ENCODE measurements at regions not wholly inside any gene's neighbourhood (a gene's known extent, or its start where the extent isn't known, plus 50 kb on each side); places are given as distances from the start of the nearest gene placed in this dataset.

DNA sequence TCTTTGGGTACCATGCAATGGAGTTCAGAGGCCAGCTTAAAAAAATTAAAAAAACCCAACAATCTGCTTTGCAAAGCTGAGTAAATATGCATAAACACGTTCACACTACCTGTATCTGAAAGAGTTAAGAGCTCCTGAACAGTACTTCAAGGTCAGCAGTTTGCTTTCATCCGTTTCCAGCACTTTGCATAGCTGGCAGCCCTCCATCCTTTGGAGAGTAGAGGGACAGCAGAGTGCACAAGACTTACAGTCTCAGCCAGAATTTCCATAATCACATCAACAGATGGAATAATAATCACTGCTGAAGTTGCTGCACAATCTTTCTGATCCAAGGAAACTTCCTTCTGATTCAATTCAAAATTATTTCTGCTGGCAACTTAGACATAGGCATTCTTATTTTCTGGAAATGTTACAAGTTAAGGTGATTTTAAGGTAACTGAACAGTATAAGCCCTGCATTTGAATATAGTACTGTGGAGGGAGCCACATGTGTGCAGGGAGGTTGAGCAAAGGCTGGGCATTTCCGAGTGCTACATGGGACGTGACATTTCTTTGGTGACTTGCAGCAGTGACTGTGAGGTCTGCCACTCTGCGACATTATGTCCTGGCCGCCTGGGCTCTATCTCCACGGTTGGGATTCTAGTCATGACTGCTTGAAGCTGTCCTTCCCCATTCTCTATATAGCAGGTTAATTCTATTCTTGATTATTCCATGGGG, 73.5 kb upstream of the EMCN start:
- Mint-ChIP-seq H3K36me3 (ENCODE audit: low read depth) (no peaks in the 10 kb centered on the region), H3K27me3 (ENCODE audit: insufficient read depth) (no peaks in the 10 kb centered on the region), H3K9me3 (no peaks in the 10 kb centered on the region), H3K27ac (no peak overlapping the region), H3K4me1 (ENCODE audit: low read depth) (no peaks in the 10 kb centered on the region), H3K4me3 (no peak overlapping the region)
- intact Hi-C loops (cut with micrococcal nuclease) = no loop called here
- DNase-seq (ENCODE audit: low spot score) = no peak

DNA sequence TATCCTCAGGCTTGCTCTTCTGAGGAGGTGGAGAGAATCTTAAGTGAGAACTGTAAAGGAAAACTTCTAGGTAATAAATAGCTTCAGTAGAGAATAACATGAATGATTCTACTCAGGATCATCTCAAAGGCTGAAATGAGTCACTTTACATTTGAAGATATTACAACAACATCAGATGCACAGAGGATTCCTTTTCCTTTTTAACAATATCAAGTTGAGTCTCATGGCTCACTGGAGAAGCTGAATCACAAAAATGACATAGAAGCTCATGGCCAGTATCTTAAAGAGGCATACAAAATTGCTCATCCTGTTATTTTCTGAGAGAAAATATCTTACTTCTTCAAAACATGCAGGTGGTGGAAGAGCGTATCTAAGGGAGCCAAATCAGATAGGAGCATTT, 72.5 kb upstream of the EMCN start:
- no peaks in the 10 kb centered on the region for H3K36me3 Mint-ChIP-seq (ENCODE audit: low read depth)
- H3K9me3 Mint-ChIP-seq = no peaks in the 10 kb centered on the region
- no peaks in the 10 kb centered on the region for H3K4me1 Mint-ChIP-seq (ENCODE audit: low read depth)
- intact Hi-C loops (cut with micrococcal nuclease) = no loop called here
- no peak overlapping the region for H3K27ac Mint-ChIP-seq
- no peak overlapping the region for H3K4me3 Mint-ChIP-seq
- H3K27me3 Mint-ChIP-seq (ENCODE audit: insufficient read depth) = no peaks in the 10 kb centered on the region
- DNase-seq (ENCODE audit: low spot score) = no peak

DNA sequence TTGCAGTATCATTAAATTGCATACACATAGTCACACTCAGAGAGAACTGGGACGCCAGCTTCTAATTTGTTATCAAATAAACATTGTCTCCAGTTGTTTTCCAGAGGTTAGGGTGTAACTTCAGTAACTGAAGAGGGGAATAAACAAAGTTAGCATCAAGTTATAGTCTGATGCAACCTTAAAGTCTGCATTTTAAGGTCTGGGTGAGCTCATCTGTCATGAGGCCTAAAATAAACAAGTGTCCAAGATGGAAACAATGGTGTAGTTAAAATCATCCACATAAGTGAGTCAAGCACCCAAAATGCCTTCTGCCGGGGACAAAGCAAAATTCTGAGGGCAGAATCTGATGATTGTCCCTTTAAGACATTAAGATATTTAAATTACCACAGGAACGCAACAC, 70.3 kb upstream of the EMCN start:
- intact Hi-C loops (cut with micrococcal nuclease) = no loop called here
- no peaks in the 10 kb centered on the region for H3K4me1 Mint-ChIP-seq (ENCODE audit: low read depth)

DNA sequence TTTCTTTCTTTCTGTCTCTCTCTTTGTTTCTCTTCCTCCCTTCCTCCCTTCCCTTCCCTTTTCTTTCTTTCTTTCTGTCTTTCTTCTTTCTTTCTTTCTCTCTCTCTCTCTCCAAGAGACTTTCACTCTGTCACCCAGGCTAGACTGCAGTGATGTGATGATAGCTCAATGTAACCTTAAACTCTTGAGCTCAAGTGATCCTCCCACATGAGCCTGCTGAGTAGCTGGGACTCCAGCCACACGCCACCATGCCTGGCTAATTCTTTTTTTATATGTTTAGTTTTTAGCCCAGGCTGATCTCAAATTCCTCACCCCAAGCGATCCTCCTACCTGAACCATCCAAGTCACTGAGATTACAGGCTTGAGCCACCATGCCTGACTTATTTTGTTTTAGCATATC, 64.3 kb upstream of the EMCN start:
- Mint-ChIP-seq H3K4me1 (ENCODE audit: low read depth) (no peaks in the 10 kb centered on the region), H3K4me3 (no peak overlapping the region), H3K27ac (no peak overlapping the region), H3K9me3 (peaks cover 2% of the 10 kb centered on the region), H3K36me3 (ENCODE audit: low read depth) (no peaks in the 10 kb centered on the region), H3K27me3 (ENCODE audit: insufficient read depth) (peaks cover 7% of the 10 kb centered on the region)
- intact Hi-C loops (cut with micrococcal nuclease) = no loop called here
- DNase-seq (ENCODE audit: low spot score) = no peak

More for the DNA sequence above, 70.3 kb upstream of the EMCN start:
- H3K9me3 Mint-ChIP-seq = no peaks in the 10 kb centered on the region
- H3K36me3 Mint-ChIP-seq (ENCODE audit: low read depth) = no peaks in the 10 kb centered on the region
- DNase-seq (ENCODE audit: low spot score) = no peak
- H3K4me3 Mint-ChIP-seq = no peak overlapping the region
- H3K27ac Mint-ChIP-seq = no peak overlapping the region
- H3K27me3 Mint-ChIP-seq (ENCODE audit: insufficient read depth) = peaks cover 2% of the 10 kb centered on the region

DNA sequence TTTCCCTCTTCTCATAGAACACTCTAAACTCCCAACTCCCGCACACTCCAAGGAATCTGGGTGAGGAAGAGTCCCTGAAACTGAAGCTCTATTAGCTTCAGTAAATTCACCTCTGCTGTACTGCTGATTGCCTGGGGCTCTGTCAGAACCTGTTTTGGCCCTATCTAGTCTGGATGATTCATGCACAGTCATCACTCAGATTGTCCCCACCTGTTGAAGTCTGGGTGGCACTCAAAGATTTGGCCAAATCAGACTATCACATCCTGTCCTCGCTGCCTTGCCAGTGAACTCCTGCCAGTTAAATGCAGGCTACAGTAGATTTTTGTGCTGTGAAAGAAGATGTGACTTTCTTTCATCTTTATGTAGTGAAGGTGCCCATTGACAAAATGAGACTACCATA, 63.5 kb upstream of the EMCN start:
- no peak for DNase-seq (ENCODE audit: low spot score)
- Mint-ChIP-seq H3K27me3 (ENCODE audit: insufficient read depth) (peaks cover 8% of the 10 kb centered on the region), H3K4me1 (ENCODE audit: low read depth) (no peaks in the 10 kb centered on the region), H3K27ac (no peak overlapping the region), H3K4me3 (no peak overlapping the region), H3K36me3 (ENCODE audit: low read depth) (no peaks in the 10 kb centered on the region), H3K9me3 (peaks cover 2% of the 10 kb centered on the region)
- intact Hi-C loops (cut with micrococcal nuclease) = no loop called here

DNA sequence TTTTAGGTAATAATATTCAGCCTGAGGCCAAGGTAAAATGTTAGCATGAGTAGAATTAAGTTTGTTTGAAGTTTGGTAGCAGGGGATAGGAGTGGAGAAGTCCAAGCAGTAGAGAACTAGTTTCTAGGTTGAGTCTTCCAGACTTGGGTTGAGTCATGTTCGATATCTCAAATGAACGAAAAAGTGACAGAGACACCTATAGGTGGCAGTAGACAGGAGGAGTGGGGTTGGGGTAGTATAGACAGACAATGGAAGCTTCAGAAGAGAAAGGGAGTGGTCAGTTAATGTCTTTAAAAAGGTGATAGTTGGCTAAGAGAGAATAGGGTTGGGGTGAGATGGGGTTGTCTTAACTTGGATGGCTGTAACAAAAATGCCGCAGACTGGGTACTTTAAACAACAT, 58.7 kb upstream of the EMCN start:
- Mint-ChIP-seq H3K4me1 (ENCODE audit: low read depth) (no peaks in the 10 kb centered on the region), H3K4me3 (no peak overlapping the region), H3K27me3 (ENCODE audit: insufficient read depth) (peaks cover 7% of the 10 kb centered on the region), H3K9me3 (peaks cover 2% of the 10 kb centered on the region), H3K27ac (no peak overlapping the region), H3K36me3 (ENCODE audit: low read depth) (no peaks in the 10 kb centered on the region)
- intact Hi-C loops (cut with micrococcal nuclease) = no loop called here
- DNase-seq (ENCODE audit: low spot score) = no peak

DNA sequence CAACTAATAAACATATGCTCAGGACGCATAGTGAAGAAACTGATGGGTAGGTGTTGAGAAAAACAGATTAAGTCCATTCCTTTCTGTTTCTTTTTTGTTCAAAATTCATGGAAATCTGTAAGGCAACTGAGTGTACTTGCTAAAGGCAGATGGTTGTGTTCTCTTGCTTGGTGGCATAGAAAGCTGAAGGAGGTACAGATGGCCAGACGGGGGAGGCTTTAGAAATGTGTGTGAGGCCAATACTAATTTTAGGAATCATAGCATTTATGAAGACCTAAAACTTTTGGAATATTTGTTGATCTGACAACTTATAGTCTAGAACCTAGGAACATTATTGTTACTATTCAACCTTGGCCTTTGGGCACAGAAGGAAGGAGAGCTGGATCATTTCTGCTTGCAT, 56.8 kb upstream of the EMCN start:
- H3K27ac Mint-ChIP-seq = no peak overlapping the region
- H3K4me3 Mint-ChIP-seq = no peak overlapping the region
- intact Hi-C loops (cut with micrococcal nuclease) = no loop called here
- peaks cover 2% of the 10 kb centered on the region for H3K9me3 Mint-ChIP-seq
- DNase-seq (ENCODE audit: low spot score) = no peak
- no peaks in the 10 kb centered on the region for H3K4me1 Mint-ChIP-seq (ENCODE audit: low read depth)
- no peaks in the 10 kb centered on the region for H3K36me3 Mint-ChIP-seq (ENCODE audit: low read depth)
- H3K27me3 Mint-ChIP-seq (ENCODE audit: insufficient read depth) = peaks cover 7% of the 10 kb centered on the region

DNA sequence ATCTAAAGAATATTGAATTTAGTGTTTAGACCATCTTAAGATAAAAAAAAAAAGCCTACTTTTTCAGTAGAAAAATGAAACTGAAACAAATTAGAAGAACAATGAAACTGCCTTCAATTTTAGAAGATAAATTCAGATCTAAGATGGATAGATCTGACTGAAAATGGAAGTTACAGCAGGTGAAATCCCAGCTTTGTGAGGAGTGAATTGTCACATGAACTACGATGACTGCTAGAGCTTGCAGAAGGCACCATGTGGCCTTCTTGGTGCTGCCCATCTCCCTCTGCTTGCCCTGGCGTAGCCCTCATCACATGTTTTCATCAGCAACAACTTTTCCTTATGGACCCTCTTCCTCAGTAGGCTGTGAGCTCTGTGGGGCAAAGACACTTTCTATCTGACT, 51.4 kb upstream of the EMCN start:
- intact Hi-C loops (cut with micrococcal nuclease) = loop anchor here (5.0 to 10.0 kb wide), 2 partner anchors 474 to 778 kb away; partner anchors contain the start of gene PPP3CA
- peaks cover 2% of the 10 kb centered on the region for H3K27me3 Mint-ChIP-seq (ENCODE audit: insufficient read depth)
- H3K9me3 Mint-ChIP-seq = no peaks in the 10 kb centered on the region
- no peak for DNase-seq (ENCODE audit: low spot score)
- no peaks in the 10 kb centered on the region for H3K36me3 Mint-ChIP-seq (ENCODE audit: low read depth)
- H3K4me1 Mint-ChIP-seq (ENCODE audit: low read depth) = peaks cover 20% of the 10 kb centered on the region
- no peak overlapping the region for H3K4me3 Mint-ChIP-seq
- H3K27ac Mint-ChIP-seq = peak overlapping the region; percentile 49
